HEK293 (cell line): ENCODE measurements at regions not wholly inside any gene's neighbourhood (a gene's known extent, or its start where the extent isn't known, plus 50 kb on each side); places are given as distances from the start of the nearest gene placed in this dataset.
A peak's percentile ranks its signal among the peaks of the same experiment; 100 is the strongest.

Experiments used
- BCL6B ChIP-seq: fragments of 450-650 bp; formaldehyde crosslinking; IDR thresholded peaks from 2 replicates; pipeline ENCODE4 v1.5.1; 2017; ENCODE audit warnings: missing biosample characterization, missing genetic modification characterization
- KLF1 ChIP-seq: fragments of 450-650 bp; formaldehyde crosslinking; IDR thresholded peaks from 2 replicates; pipeline ENCODE4 v1.5.1; 2016; ENCODE audit warnings: missing biosample characterization, missing genetic modification characterization
- KLF8 ChIP-seq: fragments of 450-650 bp; formaldehyde crosslinking; IDR thresholded peaks from 2 replicates; pipeline ENCODE4 v1.5.1; 2016; ENCODE audit warnings: missing biosample characterization, missing genetic modification characterization
- KLF9 ChIP-seq: fragments of 450-650 bp; formaldehyde crosslinking; IDR thresholded peaks from 2 replicates; pipeline ENCODE4 v1.5.1; 2016; ENCODE audit warnings: missing biosample characterization, missing genetic modification characterization, low read depth
- PBX3 ChIP-seq: sonication (generic); formaldehyde crosslinking; IDR thresholded peaks from 2 replicates; pipeline ENCODE4 v1.8.1; 2022; ENCODE audit warnings: mild to moderate bottlenecking, moderate library complexity, missing genetic modification reagents
- REPIN1 ChIP-seq: fragments of 450-650 bp; formaldehyde crosslinking; IDR thresholded peaks from 2 replicates; pipeline ENCODE4 v1.5.1; 2017; ENCODE audit warnings: missing biosample characterization, missing genetic modification characterization, low read depth
- SALL2 ChIP-seq: fragments of 450-650 bp; formaldehyde crosslinking; IDR thresholded peaks from 2 replicates; pipeline ENCODE4 v1.5.0; 2017; ENCODE audit warnings: missing biosample characterization, mild to moderate bottlenecking, missing genetic modification characterization, borderline replicate concordance
- SP3 ChIP-seq: fragments of 450-650 bp; formaldehyde crosslinking; IDR thresholded peaks from 2 replicates; pipeline ENCODE4 v1.5.1; 2016; ENCODE audit warnings: missing biosample characterization, missing genetic modification characterization
- ZBTB8A ChIP-seq: fragments of 450-650 bp; formaldehyde crosslinking; IDR thresholded peaks from 2 replicates; pipeline ENCODE4 v1.5.1; 2016; ENCODE audit warnings: missing biosample characterization, missing genetic modification characterization
- ZNF132 ChIP-seq: fragments of 450-650 bp; formaldehyde crosslinking; IDR thresholded peaks from 2 replicates; pipeline ENCODE4 v1.5.1; 2017; ENCODE audit warnings: missing biosample characterization, missing genetic modification characterization, borderline replicate concordance
- ZNF157 ChIP-seq: fragments of 450-650 bp; formaldehyde crosslinking; IDR thresholded peaks from 2 replicates; pipeline ENCODE4 v1.5.1; 2016; ENCODE audit warnings: missing biosample characterization, missing genetic modification characterization
- ZNF18 ChIP-seq: fragments of 450-650 bp; formaldehyde crosslinking; IDR thresholded peaks from 2 replicates; pipeline ENCODE4 v1.5.1; 2016; ENCODE audit warnings: missing biosample characterization, missing genetic modification characterization
- ZNF2 ChIP-seq: fragments of 450-650 bp; formaldehyde crosslinking; IDR thresholded peaks from 2 replicates; pipeline ENCODE4 v1.5.1; 2016; ENCODE audit warnings: missing biosample characterization, missing genetic modification characterization
- ZNF211 ChIP-seq: fragments of 450-650 bp; formaldehyde crosslinking; IDR thresholded peaks from 2 replicates; pipeline ENCODE4 v1.5.1; 2016; ENCODE audit warnings: low read depth, missing biosample characterization, missing genetic modification characterization
- ZNF223 ChIP-seq: fragments of 450-650 bp; formaldehyde crosslinking; IDR thresholded peaks from 2 replicates; pipeline ENCODE4 v1.5.1; 2016; ENCODE audit warnings: missing biosample characterization, missing genetic modification characterization
- ZNF292 ChIP-seq: fragments of 450-650 bp; formaldehyde crosslinking; IDR thresholded peaks from 2 replicates; pipeline ENCODE4 v1.5.1; 2016; ENCODE audit warnings: low read depth, missing biosample characterization, missing genetic modification characterization, borderline replicate concordance
- ZNF354C ChIP-seq: fragments of 450-650 bp; formaldehyde crosslinking; IDR thresholded peaks from 2 replicates; pipeline ENCODE4 v1.5.1; 2016; ENCODE audit warnings: missing biosample characterization, missing genetic modification characterization, low read depth, borderline replicate concordance
- ZNF391 ChIP-seq: fragments of 450-650 bp; formaldehyde crosslinking; IDR thresholded peaks from 2 replicates; pipeline ENCODE4 v1.5.1; 2016; ENCODE audit warnings: low read depth, missing biosample characterization, missing genetic modification characterization, borderline replicate concordance
- ZNF398 ChIP-seq: fragments of 450-650 bp; formaldehyde crosslinking; IDR thresholded peaks from 2 replicates; pipeline ENCODE4 v1.5.1; 2017; ENCODE audit warnings: missing biosample characterization, missing genetic modification characterization
- ZNF48 ChIP-seq: fragments of 450-650 bp; formaldehyde crosslinking; IDR thresholded peaks from 2 replicates; pipeline ENCODE4 v1.5.1; 2016; ENCODE audit warnings: missing biosample characterization, missing genetic modification characterization
- ZNF513 ChIP-seq: fragments of 450-650 bp; IDR thresholded peaks from 2 replicates; pipeline ENCODE4 v1.5.1; 2018; ENCODE audit warnings: missing biosample characterization, missing genetic modification characterization
- ZNF544 ChIP-seq: fragments of 450-650 bp; formaldehyde crosslinking; IDR thresholded peaks from 2 replicates; pipeline ENCODE4 v1.5.0; 2017; ENCODE audit warnings: missing biosample characterization, missing genetic modification characterization
- ZNF548 ChIP-seq: fragments of 450-650 bp; formaldehyde crosslinking; IDR thresholded peaks from 2 replicates; pipeline ENCODE4 v1.5.1; 2016; ENCODE audit warnings: missing biosample characterization, missing genetic modification characterization
- ZNF558 ChIP-seq: fragments of 450-650 bp; formaldehyde crosslinking; IDR thresholded peaks from 2 replicates; pipeline ENCODE4 v1.5.1; 2016; ENCODE audit warnings: missing biosample characterization, missing genetic modification characterization
- ZNF580 ChIP-seq: fragments of 450-650 bp; formaldehyde crosslinking; IDR thresholded peaks from 2 replicates; pipeline ENCODE4 v1.5.1; 2016; ENCODE audit warnings: missing biosample characterization, missing genetic modification characterization
- ZNF610 ChIP-seq: fragments of 450-650 bp; formaldehyde crosslinking; IDR thresholded peaks from 2 replicates; pipeline ENCODE4 v1.5.1; 2016; ENCODE audit warnings: missing biosample characterization, missing genetic modification characterization, borderline replicate concordance
- ZNF707 ChIP-seq: fragments of 450-650 bp; formaldehyde crosslinking; IDR thresholded peaks from 2 replicates; pipeline ENCODE4 v1.5.1; 2016; ENCODE audit warnings: missing biosample characterization, missing genetic modification characterization
- ZSCAN18 ChIP-seq: fragments of 450-650 bp; formaldehyde crosslinking; IDR thresholded peaks from 2 replicates; pipeline ENCODE4 v1.5.1; 2016; ENCODE audit warnings: missing biosample characterization, missing genetic modification characterization
- ZSCAN4 ChIP-seq: fragments of 450-650 bp; formaldehyde crosslinking; IDR thresholded peaks from 2 replicates; pipeline ENCODE4 v1.5.1; 2017; ENCODE audit warnings: missing biosample characterization, missing genetic modification characterization
- ZXDB ChIP-seq: fragments of 450-650 bp; formaldehyde crosslinking; IDR thresholded peaks from 2 replicates; pipeline ENCODE4 v1.5.1; 2016; ENCODE audit warnings: missing biosample characterization, missing genetic modification characterization

GRCh38 chr19:31095100-31095804 lies 254.0 kb downstream of the TSHZ3 start (continued):
- no peak for TF ChIP-seq ZNF223 (tag by site-specific recombination)
- TF ChIP-seq ZNF391 (tag by site-specific recombination), result no peak
- peak; percentile 72 for TF ChIP-seq ZNF544 (tag by site-specific recombination)
- no peak for TF ChIP-seq ZNF398 (tag by site-specific recombination)
- TF ChIP-seq ZXDB (tag by site-specific recombination), result no peak
- TF ChIP-seq ZNF157 (tag by site-specific recombination), result no peak
- 0 out of 2 replicates have a peak, but pooled peaks have one; percentile 25 for TF ChIP-seq BCL6B (tag by site-specific recombination)
- TF ChIP-seq ZNF580, result no peak
- TF ChIP-seq ZNF211 (tag by site-specific recombination), result no peak
- no peak for TF ChIP-seq ZNF48 (tag by site-specific recombination)
- no peak for TF ChIP-seq REPIN1 (tag by site-specific recombination)
- TF ChIP-seq PBX3 (CRISPR knock-in tag), result no peak
- TF ChIP-seq SP3 (tag by site-specific recombination), result no peak
- no peak for TF ChIP-seq ZNF18 (tag by site-specific recombination)
- no peak for TF ChIP-seq ZSCAN18
- no peak for TF ChIP-seq ZNF707
- no peak for TF ChIP-seq ZNF292 (tag by site-specific recombination)
- TF ChIP-seq ZNF132 (tag by site-specific recombination), result no peak
- no peak for TF ChIP-seq ZSCAN4 (tag by site-specific recombination)
- no peak for TF ChIP-seq KLF9 (tag by site-specific recombination)
- no peak for TF ChIP-seq ZNF2
- 0 out of 2 replicates have a peak, but pooled peaks have one; percentile 24 for TF ChIP-seq SALL2 (tag by site-specific recombination)
- no peak for TF ChIP-seq KLF1 (tag by site-specific recombination)
- no peak for TF ChIP-seq ZNF610 (tag by site-specific recombination)
- no peak for TF ChIP-seq ZNF513 (tag by site-specific recombination)
- TF ChIP-seq KLF8 (tag by site-specific recombination), result no peak
- no peak for TF ChIP-seq ZNF558
- TF ChIP-seq ZNF354C (tag by site-specific recombination), result no peak
- TF ChIP-seq ZBTB8A (tag by site-specific recombination), result no peak
- TF ChIP-seq ZNF548 (tag by site-specific recombination), result no peak
